H1 (cell line): ENCODE measurements at regions not wholly inside any gene's neighbourhood (a gene's known extent, or its start where the extent isn't known, plus 50 kb on each side); places are given as distances from the start of the nearest gene placed in this dataset.

Experiments used
- CTCF ChIA-PET: fragments of 300-600 bp; sonication (Branson Sonifier 250); formaldehyde crosslinking; loops from one replicate; lab custom pipeline; 2021; ENCODE audit not compliant: partially characterized antibody; lab: Charles Lee
- POLR2A ChIA-PET: fragments of 300-600 bp; sonication (Branson Sonifier 250); formaldehyde crosslinking; loops from one replicate; lab custom pipeline; 2021; ENCODE audit warnings: inconsistent platforms; ENCODE audit not compliant: partially characterized antibody; lab: Charles Lee
- DNase-seq, 2 experiments: peaks; one replicate each; pipeline versions ENCODE4 v3.0.0 to v3.0.0-alpha.2; 2010 to 2022; ENCODE audit warnings: low spot score in 2 of 2, low read depth in 1 of 2, mixed read lengths in 1 of 2
- FAIRE-seq: peaks from 2 replicates; lab custom pipeline; 2011; peaks lifted over from hg19 to GRCh38; lab: Jason Lieb, UNC
- H2AFZ ChIP-seq: 2 replicates; pipeline ENCODE4 v1.8.1; 2012; ENCODE audit warnings: low read length, inconsistent platforms
- H2AK5ac ChIP-seq: 2 replicates; pipeline ENCODE4 v1.6.1; 2013; ENCODE audit warnings: low read depth, low read length
- H2BK120ac ChIP-seq: replicated peaks from 2 replicates; pipeline ENCODE3; 2013; ENCODE audit warnings: low read depth, low read length, inconsistent platforms
- H2BK12ac ChIP-seq: 2 replicates; pipeline ENCODE4 v1.6.1; 2013; ENCODE audit warnings: low read depth, low read length
- H2BK15ac ChIP-seq: 2 replicates; pipeline ENCODE4 v1.6.1; 2013; ENCODE audit warnings: low read length
- H2BK20ac ChIP-seq: 2 replicates; pipeline ENCODE4 v1.6.1; 2013; ENCODE audit warnings: low read length
- H2BK5ac ChIP-seq: 2 replicates; pipeline ENCODE4 v1.6.1; 2013; ENCODE audit warnings: low read depth, low read length
- H3K14ac ChIP-seq: 2 replicates; pipeline ENCODE4 v1.6.1; 2013; ENCODE audit warnings: inconsistent platforms; ENCODE audit not compliant: insufficient read length
- H3K18ac ChIP-seq: 2 replicates; pipeline ENCODE4 v1.6.1; 2013; ENCODE audit warnings: low read length; ENCODE audit errors: extremely low read depth
- H3K23ac ChIP-seq: 2 replicates; pipeline ENCODE4 v1.6.1; 2013; ENCODE audit warnings: inconsistent platforms; ENCODE audit not compliant: insufficient read length
- H3K23me2 ChIP-seq: 2 replicates; pipeline ENCODE4 v1.6.1; 2013; ENCODE audit warnings: low read depth, low read length
- H3K27ac ChIP-seq: 2 replicates; pipeline ENCODE4 v1.6.1; 2011; ENCODE audit warnings: low read depth, low read length, inconsistent platforms
- H3K27me3 ChIP-seq, 4 experiments: replicated peaks in 1 of 4; 1 replicate in 1 of 4; 2 replicates in 3 of 4; pipeline versions ENCODE4 v1.6.1 to v1.8.1; 2011 to 2013; ENCODE audit warnings: low read length in 3 of 4, mild to moderate bottlenecking in 3 of 4, inconsistent platforms in 2 of 4, mixed read lengths in 2 of 4, moderate library complexity in 1 of 4; ENCODE audit not compliant: control insufficient read depth in 3 of 4, insufficient read depth in 3 of 4; ENCODE audit errors: extremely low read depth in 1 of 4
- H3K36me3 ChIP-seq, 4 experiments: 2 replicates each; pipeline versions ENCODE4 v1.6.1 to v1.8.1; 2011 to 2013; ENCODE audit warnings: mild to moderate bottlenecking in 4 of 4, low read length in 3 of 4, moderate library complexity in 2 of 4, control low read depth in 1 of 4, inconsistent platforms in 1 of 4; ENCODE audit not compliant: insufficient read depth in 4 of 4, control insufficient read depth in 2 of 4
- H3K4ac ChIP-seq: replicated peaks from 2 replicates; pipeline ENCODE3; 2013; ENCODE audit warnings: low read length, low read depth, mixed read lengths, inconsistent platforms; ENCODE audit not compliant: insufficient read length
- H3K4me1 ChIP-seq, 4 experiments: replicated peaks in 1 of 4; 1 replicate in 1 of 4; 2 replicates in 3 of 4; pipeline versions ENCODE4 v1.6.1 to v1.8.1; 2011 to 2013; ENCODE audit warnings: low read length in 3 of 4, inconsistent platforms in 2 of 4, mixed read lengths in 1 of 4; ENCODE audit not compliant: insufficient read depth in 4 of 4, control insufficient read depth in 3 of 4
- H3K4me2 ChIP-seq, 2 experiments: 2 replicates each; pipeline versions ENCODE4 v1.6.1 to v1.8.1; 2011 to 2013; ENCODE audit warnings: low read depth in 2 of 2, low read length in 2 of 2, control low read depth in 1 of 2, inconsistent platforms in 1 of 2, mild to moderate bottlenecking in 1 of 2; ENCODE audit not compliant: insufficient read depth in 1 of 2
- H3K4me3 ChIP-seq, 4 experiments: fragments of 200-600, 300-600 bp in 1 of 4; sonication (generic), shearing (Covaris generic), sonication (Bioruptor Twin) in 1 of 4; 2 replicates each; pipeline versions ENCODE4 v1.5.1 to v1.8.1; 2011 to 2016; ENCODE audit warnings: low read length in 4 of 4, low read depth in 3 of 4, control low read depth in 2 of 4, inconsistent platforms in 2 of 4, mild to moderate bottlenecking in 2 of 4, mixed read lengths in 1 of 4, moderate library complexity in 1 of 4; ENCODE audit not compliant: insufficient read depth in 2 of 4; ENCODE audit errors: extremely low read depth in 1 of 4
- H3K56ac ChIP-seq: replicated peaks from 2 replicates; pipeline ENCODE3; 2013; ENCODE audit warnings: low read depth, mild to moderate bottlenecking, mixed read lengths, low read length, inconsistent platforms; ENCODE audit not compliant: insufficient read length
- H3K79me1 ChIP-seq: 2 replicates; pipeline ENCODE4 v1.6.1; 2013; ENCODE audit warnings: low read depth, low read length, control low read depth
- H3K79me2 ChIP-seq, 2 experiments: 2 replicates each; pipeline versions ENCODE4 v1.6.1 to v1.8.1; 2012 to 2013; ENCODE audit warnings: low read length in 2 of 2, mild to moderate bottlenecking in 2 of 2, inconsistent platforms in 1 of 2; ENCODE audit not compliant: insufficient read depth in 2 of 2, control insufficient read depth in 1 of 2
- H3K9ac ChIP-seq, 4 experiments: replicated peaks in 1 of 4; 1 replicate in 1 of 4; 2 replicates in 3 of 4; pipeline versions ENCODE4 v1.6.1 to v1.8.1; 2011 to 2013; ENCODE audit warnings: low read depth in 3 of 4, low read length in 3 of 4, control low read depth in 2 of 4, mild to moderate bottlenecking in 2 of 4, moderate library complexity in 2 of 4, inconsistent platforms in 1 of 4; ENCODE audit errors: extremely low read depth in 1 of 4
- H3K9me3 ChIP-seq, 2 experiments: 2 replicates each; pipeline versions ENCODE4 v1.6.1 to v1.8.1; 2012 to 2013; ENCODE audit warnings: mild to moderate bottlenecking in 2 of 2, moderate library complexity in 2 of 2, control low read depth in 1 of 2, inconsistent platforms in 1 of 2, low read depth in 1 of 2, low read length in 1 of 2, mixed read lengths in 1 of 2; ENCODE audit not compliant: insufficient read depth in 2 of 2
- H4K20me1 ChIP-seq, 2 experiments: replicated peaks in 1 of 2; 2 replicates each; pipeline versions ENCODE3 to v1.8.1; 2011 to 2013; ENCODE audit warnings: inconsistent platforms in 2 of 2, low read length in 2 of 2, mild to moderate bottlenecking in 1 of 2; ENCODE audit not compliant: insufficient read depth in 2 of 2, control insufficient read depth in 1 of 2
- H4K5ac ChIP-seq: 2 replicates; pipeline ENCODE4 v1.6.1; 2013; ENCODE audit warnings: low read length, low read depth, mixed read lengths, inconsistent platforms; ENCODE audit not compliant: insufficient read length
- H4K8ac ChIP-seq: 2 replicates; pipeline ENCODE4 v1.8.0; 2013; ENCODE audit warnings: mild to moderate bottlenecking, moderate library complexity, low read length, inconsistent platforms; ENCODE audit not compliant: insufficient read depth; ENCODE audit errors: extremely low read depth
- H4K91ac ChIP-seq: replicated peaks from 2 replicates; pipeline ENCODE3; 2013; ENCODE audit warnings: low read length, mixed read lengths, inconsistent platforms; ENCODE audit not compliant: insufficient read length
- ATF3 ChIP-seq: IDR thresholded peaks from 2 replicates; pipeline ENCODE4 v1.6.1; 2011; ENCODE audit warnings: low read depth, mild to moderate bottlenecking, low read length; ENCODE audit not compliant: insufficient read depth
- BRCA1 ChIP-seq: IDR thresholded peaks from 2 replicates; pipeline ENCODE4 v1.6.1; 2012; ENCODE audit warnings: low read depth, low read length, improper control_type of control experiment
- CTCF ChIP-seq, 3 experiments: IDR thresholded peaks; 1 replicate in 2 of 3; 2 replicates in 1 of 3; pipeline versions ENCODE4 v1.5.1 to v1.6.1; 2011; ENCODE audit warnings: low read length in 3 of 3, mild to moderate bottlenecking in 3 of 3, inconsistent platforms in 2 of 3, low read depth in 1 of 3, moderate library complexity in 1 of 3; ENCODE audit not compliant: insufficient read depth in 1 of 3; ENCODE audit errors: control extremely low read depth in 1 of 3
- HDAC6 ChIP-seq: IDR thresholded peaks from one replicate; pipeline ENCODE4 v1.7.1; 2012; ENCODE audit warnings: low read depth, mild to moderate bottlenecking, inconsistent platforms, low read length, moderate library complexity
- WGBS, 2 experiments: shearing (Covaris generic) in 1 of 2; methylation state at CpG; one replicate each; pipeline versions ENCODE4 v1.1.6 to v1.1.7; 2013 to 2015; ENCODE audit warnings: low lambda C conversion rate in 2 of 2, mixed read lengths in 2 of 2, inconsistent platforms in 1 of 2, low coverage in 1 of 2, missing lambda C conversion rate in 1 of 2; ENCODE audit not compliant: insufficient replicate concordance in 2 of 2, insufficient coverage in 1 of 2, insufficient read length in 1 of 2; ENCODE audit errors: extremely low coverage in 1 of 2, missing lambda C conversion rate in 1 of 2; 5-methylcytosine and 5-hydroxymethylcytosine counted together

- Histone ChIP-seq H3K4me2 (no peak overlapping the region), H3K9me3 (no peaks in the 10 kb centered on the region), H2BK12ac (no peak overlapping the region), H2BK120ac (no peak overlapping the region), H3K56ac (no peak overlapping the region), H2BK5ac (no peak overlapping the region), H4K8ac (no peak overlapping the region), H3K4ac (no peak overlapping the region), H3K14ac (no peak overlapping the region), H3K9ac (no peak overlapping the region), H2BK20ac (no peak overlapping the region), H4K5ac (no peak overlapping the region), H3K4me3 (no peak overlapping the region), H3K27me3 (no peaks in the 10 kb centered on the region), H3K18ac (no peak overlapping the region), H3K23me2 (no peaks in the 10 kb centered on the region), H2AFZ (no peak overlapping the region), H3K79me2 (no peaks in the 10 kb centered on the region), H3K27ac (no peak overlapping the region), H3K36me3 (no peaks in the 10 kb centered on the region), H2BK15ac (no peak overlapping the region), H2AK5ac (no peak overlapping the region), H4K91ac (no peak overlapping the region), H3K4me1 (no peaks in the 10 kb centered on the region), H3K23ac (no peak overlapping the region), H3K79me1 (no peaks in the 10 kb centered on the region), H4K20me1 (no peaks in the 10 kb centered on the region)
- FAIRE-seq (no peak), DNase-seq (no peak)
- WGBS, 2 experiments: 86% methylated on average over 2 of the region's 2 CpGs; no CpG with 5 or more reads in 1 of the 2 experiments
- POLR2A ChIA-PET: no interaction called here
- CTCF ChIA-PET: no interaction called here
- TF ChIP-seq BRCA1: no peak
- TF ChIP-seq ATF3: no peak
- no peak for TF ChIP-seq CTCF (IDR thresholded peaks at IDR 0.05; ENCODE audit: control extremely low read depth in 1 of 3, insufficient read depth in 1 of 3, low read depth in 1 of 3, low read length in 3 of 3)
- no peak for TF ChIP-seq HDAC6
Measured at GRCh38 chr18:22844190-22844589, 88.9 kb upstream of the RBBP8 start.
